H1 (cell line): ENCODE measurements at regions not wholly inside any gene's neighbourhood (a gene's known extent, or its start where the extent isn't known, plus 50 kb on each side); places are given as distances from the start of the nearest gene placed in this dataset.

Experiments used
- ATF2 ChIP-seq: IDR thresholded peaks from 2 replicates; pipeline ENCODE4 v1.6.1; 2012; ENCODE audit warnings: low read length, inconsistent platforms
- CREB1 ChIP-seq: IDR thresholded peaks from 2 replicates; pipeline ENCODE4 v1.6.1; 2012; ENCODE audit warnings: inconsistent platforms
- CTCF ChIP-seq, 3 experiments: IDR thresholded peaks; 1 replicate in 2 of 3; 2 replicates in 1 of 3; pipeline versions ENCODE4 v1.5.1 to v1.6.1; 2011; ENCODE audit warnings: low read length in 3 of 3, mild to moderate bottlenecking in 3 of 3, inconsistent platforms in 2 of 3, low read depth in 1 of 3, moderate library complexity in 1 of 3; ENCODE audit not compliant: insufficient read depth in 1 of 3; ENCODE audit errors: control extremely low read depth in 1 of 3
- E2F6 ChIP-seq: IDR thresholded peaks from 2 replicates; pipeline ENCODE4 v1.6.1; 2012; ENCODE audit warnings: inconsistent platforms
- POLR2AphosphoS5 ChIP-seq: IDR thresholded peaks from 2 replicates; pipeline ENCODE4 v1.6.1; 2011; ENCODE audit warnings: low read depth, low read length
- RAD21 ChIP-seq, 2 experiments: IDR thresholded peaks in 1 of 2; conservative IDR thresholded peaks in 1 of 2; 2 replicates each; pipeline ENCODE4 v1.6.1; 2011; ENCODE audit warnings: low read depth in 2 of 2, low read length in 2 of 2, improper control_type of control experiment in 1 of 2, inconsistent platforms in 1 of 2, mild to moderate bottlenecking in 1 of 2, moderate library complexity in 1 of 2
- SP4 ChIP-seq: IDR thresholded peaks from 2 replicates; pipeline ENCODE4 v1.6.1; 2012; ENCODE audit warnings: low read length, inconsistent platforms
- SUZ12 ChIP-seq: fragments of 200-600 bp; sonication (generic); IDR thresholded peaks from 2 replicates; pipeline ENCODE4 v1.6.1; 2012; ENCODE audit warnings: mild to moderate bottlenecking, inconsistent platforms, low read length, moderate library complexity, mixed read lengths
- TEAD4 ChIP-seq: IDR thresholded peaks from 2 replicates; pipeline ENCODE4 v1.6.1; 2012; ENCODE audit warnings: low read depth, low read length, inconsistent platforms, mixed read lengths
- YY1 ChIP-seq: IDR thresholded peaks from 2 replicates; pipeline ENCODE4 v1.6.1; 2011; ENCODE audit warnings: low read depth, mild to moderate bottlenecking, low read length
- TF ChIP-seq, protein P1 (sequence below): IDR thresholded peaks from 2 replicates; pipeline ENCODE4 v1.6.1; 2012; ENCODE audit warnings: inconsistent platforms

DNA sequence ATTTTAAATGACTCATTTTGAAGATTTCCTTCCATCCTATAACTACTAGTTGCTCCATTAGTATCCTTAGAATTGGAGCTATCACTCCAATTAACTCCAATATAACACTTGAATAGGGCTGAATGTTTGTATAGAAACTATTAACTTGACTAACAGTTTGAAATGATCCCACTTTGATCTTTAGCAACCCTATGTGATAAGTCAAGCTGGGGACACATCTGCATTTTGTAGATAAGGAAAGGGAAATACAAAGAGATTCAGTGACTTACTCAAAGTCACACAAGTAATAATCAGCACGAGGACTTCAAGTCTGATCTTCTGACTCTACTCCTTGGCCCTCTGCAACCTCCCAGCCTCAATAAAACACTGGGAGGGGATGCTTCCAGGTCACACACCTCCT is 101.1 kb downstream of the TMEM215 start:
- no peak for TF ChIP-seq POLR2AphosphoS5
- TF ChIP-seq CTCF (IDR thresholded peaks at IDR 0.05; ENCODE audit: control extremely low read depth in 1 of 3, insufficient read depth in 1 of 3, low read depth in 1 of 3, low read length in 3 of 3): no peak
- TF ChIP-seq CREB1: no peak
- TF ChIP-seq ATF2: no peak
- no peak for TF ChIP-seq SUZ12
- TF ChIP-seq E2F6: no peak
- TF ChIP-seq YY1: no peak
- TF ChIP-seq RAD21 (IDR thresholded peaks at IDR 0.05 in 1 of 2, conservative IDR thresholded peaks at IDR 0.05 in 1 of 2; ENCODE audit: low read depth in 2 of 2, low read length in 2 of 2): no peak
- TF ChIP-seq, protein P1, sequence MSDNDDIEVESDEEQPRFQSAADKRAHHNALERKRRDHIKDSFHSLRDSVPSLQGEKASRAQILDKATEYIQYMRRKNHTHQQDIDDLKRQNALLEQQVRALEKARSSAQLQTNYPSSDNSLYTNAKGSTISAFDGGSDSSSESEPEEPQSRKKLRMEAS: no peak
- no peak for TF ChIP-seq SP4
- TF ChIP-seq TEAD4: no peak
